Natural killer cell (primary cell): ENCODE measurements at regions not wholly inside any gene's neighbourhood (a gene's known extent, or its start where the extent isn't known, plus 50 kb on each side); places are given as distances from the start of the nearest gene placed in this dataset.

ENCODE experiments used
- ATAC-seq, 3 donors: fragments of 150-1000 bp in 2 of 3; fragments of 200-7000 bp in 1 of 3; cut with Tn5 transposase; 1 replicate in 1 of 3; 2 replicates in 2 of 3; pipeline ENCODE4 v1.10.0; 2021; ENCODE audit warnings: mild to moderate bottlenecking in 2 of 3, moderate library complexity in 2 of 3
- DNase-seq, 2 donors: peaks; one replicate each; pipeline versions ENCODE4 v3.0.0 to v3.0.0-alpha.2; 2013 to 2021; ENCODE audit warnings: mixed read lengths in 1 of 2
- H3K27ac ChIP-seq: one replicate; pipeline ENCODE4 v1.5.1; 2013; ENCODE audit warnings: mild to moderate bottlenecking, low read length
- H3K27me3 ChIP-seq: one replicate; pipeline ENCODE4 v1.6.1; 2013; ENCODE audit warnings: low read length; ENCODE audit not compliant: control insufficient read depth, insufficient read depth
- H3K36me3 ChIP-seq: one replicate; pipeline ENCODE4 v1.6.1; 2013; ENCODE audit warnings: low read length; ENCODE audit not compliant: control insufficient read depth, insufficient read depth
- H3K4me1 ChIP-seq: one replicate; pipeline ENCODE4 v1.6.1; 2013; ENCODE audit warnings: low read length; ENCODE audit not compliant: control insufficient read depth, insufficient read depth
- H3K4me3 ChIP-seq: one replicate; pipeline ENCODE4 v1.5.1; 2013; ENCODE audit warnings: low read length
- H3K9me3 ChIP-seq: one replicate; pipeline ENCODE4 v1.6.1; 2013; ENCODE audit warnings: low read length; ENCODE audit not compliant: control insufficient read depth, insufficient read depth
- H3K27ac Mint-ChIP-seq, 2 donors: one replicate each; pipeline ENCODE4 v1.8.0; 2022; ENCODE audit warnings: mild to moderate bottlenecking in 2 of 2, mixed read lengths in 2 of 2, moderate library complexity in 1 of 2
- H3K27me3 Mint-ChIP-seq, 2 donors: one replicate each; pipeline ENCODE4 v1.8.0; 2022; ENCODE audit warnings: low read depth in 2 of 2, mixed read lengths in 2 of 2
- H3K36me3 Mint-ChIP-seq: one replicate; pipeline ENCODE4 v1.8.0; 2022; ENCODE audit warnings: mixed read lengths
- H3K4me1 Mint-ChIP-seq, 2 donors: one replicate each; pipeline ENCODE4 v1.8.0; 2022; ENCODE audit warnings: mixed read lengths in 2 of 2
- H3K4me3 Mint-ChIP-seq: one replicate; pipeline ENCODE4 v1.8.0; 2022; ENCODE audit warnings: mild to moderate bottlenecking, moderate library complexity, mixed read lengths
- H3K9me3 Mint-ChIP-seq, 2 donors: one replicate each; pipeline ENCODE4 v1.8.0; 2022; ENCODE audit warnings: mixed read lengths in 2 of 2
- CTCF ChIP-seq: fragments of 200-600 bp; IDR thresholded peaks from one replicate; pipeline ENCODE4 v1.8.0; 2022; ENCODE audit warnings: antibody characterized with exemption
- WGBS: methylation state at CpG from one replicate; pipeline ENCODE4 v1.1.7; 2013; ENCODE audit warnings: missing lambda C conversion rate; ENCODE audit not compliant: insufficient coverage; 5-methylcytosine and 5-hydroxymethylcytosine counted together
- intact Hi-C: fragments of 100-400 bp; cut with micrococcal nuclease; formaldehyde crosslinking; loops from one replicate; pipeline ENCODE4 v1.14.2; 2022

GRCh38 chr4:13092702-13093101, 391.4 kb downstream of the RAB28 start:
- no peak for TF ChIP-seq CTCF
- H3K4me3 ChIP-seq, result no peak overlapping the region
- peaks cover 1% of the 10 kb centered on the region for H3K9me3 ChIP-seq
- H3K36me3 ChIP-seq, result no peaks in the 10 kb centered on the region
- ATAC-seq, result no peak
- H3K27me3 Mint-ChIP-seq, result no peaks in the 10 kb centered on the region
- H3K9me3 Mint-ChIP-seq, result peaks cover 10 to 18% of the 10 kb centered on the region in 2 donors
- H3K4me3 Mint-ChIP-seq, result no peak overlapping the region
- no peak overlapping the region for H3K27ac ChIP-seq
- H3K27ac Mint-ChIP-seq, result no peak overlapping the region
- no peaks in the 10 kb centered on the region for H3K27me3 ChIP-seq
- no peaks in the 10 kb centered on the region for H3K4me1 ChIP-seq
- peaks cover 12% of the 10 kb centered on the region for H3K36me3 Mint-ChIP-seq
- DNase-seq, result no peak
- no peaks in the 10 kb centered on the region for H3K4me1 Mint-ChIP-seq
- 97% methylated on average over 1 of the region's 1 CpG for WGBS
- intact Hi-C loops, result no loop called here

- ATAC-seq (no peak), DNase-seq (no peak)
- Mint-ChIP-seq H3K27ac (no peak overlapping the region), H3K27me3 (no peaks in the 10 kb centered on the region), H3K4me1 (no peaks in the 10 kb centered on the region), H3K9me3 (peaks cover 14 to 21% of the 10 kb centered on the region in 2 donors), H3K36me3 (peaks cover 3% of the 10 kb centered on the region), H3K4me3 (no peak overlapping the region)
- intact Hi-C loops, result no loop called here
- Histone ChIP-seq H3K4me3 (no peak overlapping the region), H3K4me1 (no peaks in the 10 kb centered on the region), H3K9me3 (no peaks in the 10 kb centered on the region), H3K27ac (no peak overlapping the region), H3K27me3 (no peaks in the 10 kb centered on the region), H3K36me3 (no peaks in the 10 kb centered on the region)
- no peak for TF ChIP-seq CTCF
These were observed 394.5 kb downstream of the RAB28 start for GRCh38 chr4:13089659-13089998.

DNA sequence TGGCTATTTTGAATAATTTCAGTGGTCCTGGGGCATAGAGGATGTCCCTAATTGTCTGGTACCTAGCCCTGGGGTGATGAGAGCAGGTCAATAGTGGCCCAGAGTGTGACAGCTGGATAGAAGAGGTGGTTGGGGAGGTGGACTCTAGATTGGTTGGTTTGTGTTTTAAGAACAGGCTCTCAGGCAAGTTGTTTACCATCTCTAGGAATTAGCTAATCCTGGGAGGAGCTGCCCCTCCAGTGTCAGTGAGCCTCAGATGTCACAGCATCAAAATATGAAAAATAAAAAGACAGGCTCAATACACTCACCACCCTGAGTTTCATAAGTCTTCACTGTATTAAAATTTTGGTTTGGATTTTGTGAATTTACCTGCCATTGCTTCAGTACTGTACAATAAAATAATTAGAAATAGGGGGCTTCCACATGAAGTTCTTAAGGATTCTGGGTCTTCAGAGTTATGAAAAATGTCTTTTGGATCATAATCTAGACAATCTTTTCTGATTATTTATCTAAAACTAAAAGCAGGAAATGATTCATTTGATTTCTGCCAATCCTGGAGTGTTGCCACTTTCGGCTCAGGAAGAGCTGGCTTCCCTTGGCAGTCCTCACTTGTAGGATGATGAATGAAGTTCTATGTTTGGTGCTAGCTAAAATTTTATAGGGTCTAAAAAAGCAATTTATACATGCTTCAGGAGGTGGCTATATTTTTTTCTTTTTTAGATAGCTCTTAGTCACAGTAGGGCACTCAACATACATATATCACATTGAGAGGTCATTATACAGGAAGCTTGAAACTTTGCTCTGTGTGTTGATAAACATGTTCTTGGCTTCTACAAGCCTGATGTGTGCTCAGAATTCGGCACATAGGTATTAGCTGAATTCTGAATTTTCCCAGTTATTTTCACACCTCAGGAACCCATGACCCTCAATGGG, 395.1 kb downstream of the RAB28 start:
- Histone ChIP-seq H3K4me3 (no peak overlapping the region), H3K27me3 (no peaks in the 10 kb centered on the region), H3K9me3 (no peaks in the 10 kb centered on the region), H3K27ac (no peak overlapping the region), H3K36me3 (no peaks in the 10 kb centered on the region), H3K4me1 (no peaks in the 10 kb centered on the region)
- ATAC-seq (no peak), DNase-seq (no peak)
- no peaks in the 10 kb centered on the region for H3K36me3 Mint-ChIP-seq
- no peak overlapping the region for H3K27ac Mint-ChIP-seq
- TF ChIP-seq CTCF, result no peak
- intact Hi-C loops, result no loop called here
- no peak overlapping the region for H3K4me3 Mint-ChIP-seq
- H3K9me3 Mint-ChIP-seq, result peaks cover 17 to 22% of the 10 kb centered on the region in 2 donors
- no peaks in the 10 kb centered on the region for H3K27me3 Mint-ChIP-seq
- WGBS, result 25% methylated on average over 1 of the region's 2 CpGs
- no peaks in the 10 kb centered on the region for H3K4me1 Mint-ChIP-seq

- Histone ChIP-seq H3K27ac (no peak overlapping the region), H3K4me3 (no peak overlapping the region), H3K36me3 (no peaks in the 10 kb centered on the region), H3K27me3 (no peaks in the 10 kb centered on the region), H3K9me3 (peaks cover 10% of the 10 kb centered on the region), H3K4me1 (no peaks in the 10 kb centered on the region)
- Mint-ChIP-seq H3K4me3 (no peak overlapping the region), H3K36me3 (no peaks in the 10 kb centered on the region), H3K27me3 (no peaks in the 10 kb centered on the region), H3K9me3 (peaks cover 21 to 22% of the 10 kb centered on the region in 2 donors), H3K27ac (no peak overlapping the region), H3K4me1 (no peaks in the 10 kb centered on the region)
- intact Hi-C loops, result no loop called here
- ATAC-seq (no peak), DNase-seq (no peak)
- no CpG with 5 or more reads among the region's 1 CpG for WGBS
- no peak for TF ChIP-seq CTCF
These were observed 397.1 kb downstream of the RAB28 start for GRCh38 chr4:13087041-13087440.
